Lower leg skin (tissue), 3 donors: ENCODE measurements at regions not wholly inside any gene's neighbourhood (a gene's known extent, or its start where the extent isn't known, plus 50 kb on each side); places are given as distances from the start of the nearest gene placed in this dataset.

Experiments
- POLR2A ChIP-seq, 2 donors: fragments of 450-650 bp; IDR thresholded peaks; one replicate each; pipeline ENCODE4 v1.6.1; 2016 to 2017; ENCODE audit warnings: antibody characterized with exemption in 2 of 2, mild to moderate bottlenecking in 1 of 2, moderate library complexity in 1 of 2
- TF ChIP-seq, protein P1 (sequence below), 3 donors: fragments of 450-650 bp; IDR thresholded peaks; one replicate each; pipeline ENCODE4 v1.5.1; 2016; ENCODE audit warnings: antibody characterized with exemption in 3 of 3, mild to moderate bottlenecking in 3 of 3, moderate library complexity in 2 of 3

GRCh38 chr6:21831521-21832291 is 238.2 kb downstream of the SOX4 start:
- TF ChIP-seq, protein P1, sequence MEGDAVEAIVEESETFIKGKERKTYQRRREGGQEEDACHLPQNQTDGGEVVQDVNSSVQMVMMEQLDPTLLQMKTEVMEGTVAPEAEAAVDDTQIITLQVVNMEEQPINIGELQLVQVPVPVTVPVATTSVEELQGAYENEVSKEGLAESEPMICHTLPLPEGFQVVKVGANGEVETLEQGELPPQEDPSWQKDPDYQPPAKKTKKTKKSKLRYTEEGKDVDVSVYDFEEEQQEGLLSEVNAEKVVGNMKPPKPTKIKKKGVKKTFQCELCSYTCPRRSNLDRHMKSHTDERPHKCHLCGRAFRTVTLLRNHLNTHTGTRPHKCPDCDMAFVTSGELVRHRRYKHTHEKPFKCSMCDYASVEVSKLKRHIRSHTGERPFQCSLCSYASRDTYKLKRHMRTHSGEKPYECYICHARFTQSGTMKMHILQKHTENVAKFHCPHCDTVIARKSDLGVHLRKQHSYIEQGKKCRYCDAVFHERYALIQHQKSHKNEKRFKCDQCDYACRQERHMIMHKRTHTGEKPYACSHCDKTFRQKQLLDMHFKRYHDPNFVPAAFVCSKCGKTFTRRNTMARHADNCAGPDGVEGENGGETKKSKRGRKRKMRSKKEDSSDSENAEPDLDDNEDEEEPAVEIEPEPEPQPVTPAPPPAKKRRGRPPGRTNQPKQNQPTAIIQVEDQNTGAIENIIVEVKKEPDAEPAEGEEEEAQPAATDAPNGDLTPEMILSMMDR (IDR thresholded peaks at IDR 0.05) = no peak
- no peak for TF ChIP-seq POLR2A (IDR thresholded peaks at IDR 0.05)
